ENCODE measurements at regions not wholly inside any gene's neighbourhood (a gene's known extent, or its start where the extent isn't known, plus 50 kb on each side); places are given as distances from the start of the nearest gene placed in this dataset.

GRCh38 chr12:61490526-61491498 lies 769.4 kb upstream of the USP15 start:
- Histone ChIP-seq H3K79me2 (ENCODE audit: control insufficient read depth, insufficient read depth, low read length) (no peaks in the 10 kb centered on the region), H3K27me3 (ENCODE audit: control insufficient read depth, extremely low read depth, insufficient read depth, low read length) (no peaks in the 10 kb centered on the region), H3K4me2 (ENCODE audit: control insufficient read depth, extremely low read depth, insufficient read depth, low read depth, low read length) (no peak overlapping the region), H3K4me1 (ENCODE audit: control insufficient read depth, extremely low read depth, insufficient read depth, low read length) (no peaks in the 10 kb centered on the region), H3K36me3 (ENCODE audit: control insufficient read depth in 2 of 2, extremely low read depth in 1 of 2, insufficient read depth in 2 of 2, low read length in 2 of 2) (no peaks in the 10 kb centered on the region), H3K27ac (ENCODE audit: control insufficient read depth, insufficient read depth, low read length) (no peak overlapping the region), H3K9me1 (ENCODE audit: control insufficient read depth, extremely low read depth, insufficient read depth, low read length) (no peaks in the 10 kb centered on the region), H4K20me1 (ENCODE audit: control insufficient read depth, extremely low read depth, insufficient read depth, low read length) (no peaks in the 10 kb centered on the region), H3K9ac (ENCODE audit: control insufficient read depth, extremely low read depth, insufficient read depth, low read length) (no peak overlapping the region), H2AFZ (ENCODE audit: control insufficient read depth, low read length) (no peak overlapping the region), H3K9me3 (ENCODE audit: control insufficient read depth, low read depth, low read length) (no peaks in the 10 kb centered on the region), H3K4me3 (ENCODE audit: control insufficient read depth in 2 of 3, extremely low read depth in 1 of 3, insufficient read depth in 2 of 3, low read depth in 1 of 3, low read length in 3 of 3) (no peak overlapping the region)
- TF ChIP-seq EZH2 (IDR thresholded peaks at IDR 0.05; ENCODE audit: low read length) (no peak), CTCF (optimal IDR thresholded peaks at IDR 0.05 in 1 of 3, IDR thresholded peaks at IDR 0.05 in 1 of 3, conservative IDR thresholded peaks at IDR 0.05 in 1 of 3; ENCODE audit: extremely low read depth in 1 of 3, insufficient read depth in 2 of 3, low read length in 3 of 3) (no peak)
- FAIRE-seq (no peak), DNase-seq (ENCODE audit: low read depth, low spot score) (no peak)
- dilution Hi-C loops (cut with MboI; ENCODE audit: extremely low pct_ligation_motif_present, low sequenced_read_pairs): no loop called here

- Histone ChIP-seq H4K20me1 (ENCODE audit: control insufficient read depth, extremely low read depth, insufficient read depth, low read length) (no peaks in the 10 kb centered on the region), H3K4me3 (ENCODE audit: control insufficient read depth in 2 of 3, extremely low read depth in 1 of 3, insufficient read depth in 2 of 3, low read depth in 1 of 3, low read length in 3 of 3) (no peak overlapping the region), H3K9me3 (ENCODE audit: control insufficient read depth, low read depth, low read length) (no peaks in the 10 kb centered on the region), H3K27ac (ENCODE audit: control insufficient read depth, insufficient read depth, low read length) (no peak overlapping the region), H3K9ac (ENCODE audit: control insufficient read depth, extremely low read depth, insufficient read depth, low read length) (no peak overlapping the region), H3K27me3 (ENCODE audit: control insufficient read depth, extremely low read depth, insufficient read depth, low read length) (no peaks in the 10 kb centered on the region), H3K36me3 (ENCODE audit: control insufficient read depth in 2 of 2, extremely low read depth in 1 of 2, insufficient read depth in 2 of 2, low read length in 2 of 2) (no peaks in the 10 kb centered on the region), H2AFZ (ENCODE audit: control insufficient read depth, low read length) (no peak overlapping the region), H3K79me2 (ENCODE audit: control insufficient read depth, insufficient read depth, low read length) (no peaks in the 10 kb centered on the region), H3K4me1 (ENCODE audit: control insufficient read depth, extremely low read depth, insufficient read depth, low read length) (no peaks in the 10 kb centered on the region), H3K4me2 (ENCODE audit: control insufficient read depth, extremely low read depth, insufficient read depth, low read depth, low read length) (no peak overlapping the region), H3K9me1 (ENCODE audit: control insufficient read depth, extremely low read depth, insufficient read depth, low read length) (no peaks in the 10 kb centered on the region)
- no peak for TF ChIP-seq CTCF (optimal IDR thresholded peaks at IDR 0.05 in 1 of 3, IDR thresholded peaks at IDR 0.05 in 1 of 3, conservative IDR thresholded peaks at IDR 0.05 in 1 of 3; ENCODE audit: extremely low read depth in 1 of 3, insufficient read depth in 2 of 3, low read length in 3 of 3)
- no peak for TF ChIP-seq EZH2 (IDR thresholded peaks at IDR 0.05; ENCODE audit: low read length)
- dilution Hi-C loops (cut with MboI; ENCODE audit: extremely low pct_ligation_motif_present, low sequenced_read_pairs): no loop called here
- FAIRE-seq (no peak), DNase-seq (ENCODE audit: low read depth, low spot score) (no peak)
These were observed 758.0 kb upstream of the USP15 start for GRCh38 chr12:61502179-61502578.
